ENCODE measurements at regions not wholly inside any gene's neighbourhood (a gene's known extent, or its start where the extent isn't known, plus 50 kb on each side); places are given as distances from the start of the nearest gene placed in this dataset.

DNA sequence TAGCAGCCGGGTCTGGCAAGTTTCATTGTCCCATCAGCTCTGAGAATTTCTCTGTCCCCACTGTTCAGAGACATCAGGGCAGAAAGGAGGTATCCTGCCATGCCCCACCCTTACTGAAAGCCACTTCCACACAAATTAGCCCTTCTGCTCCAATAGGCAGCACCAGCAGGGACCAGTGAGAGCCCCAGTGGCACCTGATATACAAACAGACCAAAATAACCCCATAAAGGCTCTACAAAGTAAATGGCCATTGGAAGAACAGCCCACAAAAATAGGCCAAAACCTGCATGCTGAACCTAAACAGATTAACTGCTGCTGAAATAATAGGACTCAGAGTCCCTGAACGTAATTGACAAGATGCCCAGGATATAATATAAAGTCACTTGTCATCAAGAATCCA is 199.9 kb downstream of the TMEM200A start:
- no peak for TF ChIP-seq CTCF (conservative IDR thresholded peaks at IDR 0.05; ENCODE audit: control insufficient read depth, insufficient read depth, low read depth, low read length)
- H3K4me3 ChIP-seq (ENCODE audit: control insufficient read depth, low read depth, low read length), result no peak overlapping the region
- no peak for DNase-seq (ENCODE audit: low read depth)

- no peak overlapping the region for H3K4me3 ChIP-seq (ENCODE audit: control insufficient read depth, low read depth, low read length)
- DNase-seq (ENCODE audit: low read depth), result no peak
- TF ChIP-seq CTCF (conservative IDR thresholded peaks at IDR 0.05; ENCODE audit: control insufficient read depth, insufficient read depth, low read depth, low read length), result no peak
Observed at GRCh38 chr6:130574146-130574545, 208.3 kb downstream of the TMEM200A start.

DNA sequence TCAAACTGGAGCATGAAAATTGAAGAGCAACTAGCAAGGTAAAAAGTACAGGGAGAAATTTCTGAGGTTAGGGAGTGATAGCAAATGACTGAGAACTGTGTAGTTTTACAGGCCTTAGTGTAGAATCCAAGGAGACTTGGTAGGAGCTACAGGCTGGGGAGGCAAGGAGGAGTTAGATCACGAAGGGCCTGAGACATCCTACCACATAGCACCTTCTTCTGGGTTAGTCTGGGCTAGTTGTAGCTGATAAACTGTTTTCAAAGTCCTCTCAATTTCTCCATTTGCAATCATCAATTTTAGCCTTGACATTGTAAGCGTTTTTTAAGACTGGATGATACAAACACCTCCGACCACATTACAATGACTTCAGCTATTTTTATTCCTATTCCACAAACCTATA is 209.7 kb downstream of the TMEM200A start:
- no peak for TF ChIP-seq CTCF (conservative IDR thresholded peaks at IDR 0.05; ENCODE audit: control insufficient read depth, insufficient read depth, low read depth, low read length)
- no peak overlapping the region for H3K4me3 ChIP-seq (ENCODE audit: control insufficient read depth, low read depth, low read length)

DNA sequence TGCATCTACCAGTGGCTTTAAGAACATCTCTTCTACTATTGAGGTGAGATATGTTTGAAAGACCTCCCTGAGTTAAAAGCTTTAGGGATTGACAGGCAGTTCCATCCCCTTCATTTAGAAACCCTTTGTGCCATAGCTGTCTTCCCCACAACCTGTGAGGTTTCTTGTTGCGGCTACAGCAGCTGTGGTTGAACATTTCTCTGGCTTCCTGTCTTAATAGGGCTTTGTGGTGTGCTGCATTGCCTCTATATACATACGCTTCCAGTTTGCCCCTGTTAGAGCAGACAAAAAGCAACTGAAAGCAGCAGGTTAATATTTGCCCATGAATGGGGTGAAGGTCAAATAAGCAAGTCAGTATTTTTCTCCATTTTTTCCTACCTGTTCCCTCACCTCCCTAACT is 210.2 kb downstream of the TMEM200A start:
- no peak for DNase-seq (ENCODE audit: low read depth)
- TF ChIP-seq CTCF (conservative IDR thresholded peaks at IDR 0.05; ENCODE audit: control insufficient read depth, insufficient read depth, low read depth, low read length), result no peak
- H3K4me3 ChIP-seq (ENCODE audit: control insufficient read depth, low read depth, low read length), result no peak overlapping the region

More for the DNA sequence above, 209.7 kb downstream of the TMEM200A start:
- DNase-seq (ENCODE audit: low read depth), result no peak

DNA sequence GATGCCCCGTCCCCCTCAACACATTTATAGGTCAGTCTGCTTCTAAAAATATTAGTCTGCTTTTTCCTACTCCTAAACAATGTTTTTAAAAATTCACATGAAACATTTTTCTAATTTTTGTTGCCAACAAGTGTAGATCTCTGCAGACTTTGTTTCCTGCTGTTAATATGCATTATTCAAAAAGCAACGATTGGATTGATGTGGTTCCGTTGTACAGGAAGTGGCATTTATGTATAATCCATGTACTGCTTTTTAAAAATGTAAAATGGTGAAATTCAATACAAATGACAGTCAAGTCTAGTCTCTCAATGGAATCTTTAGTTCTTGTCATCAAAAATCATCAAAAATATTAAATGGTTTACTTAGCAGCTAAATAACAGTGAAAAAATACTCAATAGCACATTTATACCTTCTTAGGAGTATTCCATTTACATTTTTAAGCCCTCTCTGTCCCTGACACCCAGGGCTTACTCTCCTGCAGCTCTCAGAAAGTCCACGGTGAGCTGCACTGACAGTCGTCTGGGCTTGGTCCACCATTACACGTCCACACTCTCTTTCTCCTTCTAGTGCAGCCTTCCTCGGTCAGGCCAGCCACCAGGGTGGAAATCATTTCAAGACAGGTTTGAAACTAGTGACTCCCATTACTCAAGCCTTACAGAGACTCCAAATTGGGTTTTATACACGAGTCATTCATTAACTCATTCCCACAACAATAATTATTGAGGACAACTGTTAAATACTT is 211.5 kb downstream of the TMEM200A start:
- DNase-seq (ENCODE audit: low read depth), result no peak
- no peak overlapping the region for H3K4me3 ChIP-seq (ENCODE audit: control insufficient read depth, low read depth, low read length)
- TF ChIP-seq CTCF (conservative IDR thresholded peaks at IDR 0.05; ENCODE audit: control insufficient read depth, insufficient read depth, low read depth, low read length), result no peak

GRCh38 chr6:130578713-130579112 is 212.9 kb downstream of the TMEM200A start:
- H3K4me3 ChIP-seq (ENCODE audit: control insufficient read depth, low read depth, low read length), result no peak overlapping the region
- no peak for DNase-seq (ENCODE audit: low read depth)
- no peak for TF ChIP-seq CTCF (conservative IDR thresholded peaks at IDR 0.05; ENCODE audit: control insufficient read depth, insufficient read depth, low read depth, low read length)

Data from fibroblast of mammary gland (primary cell).